A549 (cell line): ENCODE measurements at regions not wholly inside any gene's neighbourhood (a gene's known extent, or its start where the extent isn't known, plus 50 kb on each side); places are given as distances from the start of the nearest gene placed in this dataset.

Source experiments
- CEBPB ChIP-seq, 2 experiments: fragments of >200 bp in 1 of 2; sonication (Bioruptor Twin) in 1 of 2; formaldehyde crosslinking in 1 of 2; IDR thresholded peaks; 2 replicates each; pipeline ENCODE4 v1.6.1; 2012 to 2016
- CTCF ChIP-seq: fragments of >200 bp; sonication (Bioruptor Twin); formaldehyde crosslinking; IDR thresholded peaks from 3 replicates; pipeline ENCODE4 v1.5.1; 2016
- ELK1 ChIP-seq: fragments of 150-350 bp; IDR thresholded peaks from 2 replicates; pipeline ENCODE4 v1.6.1; 2014; ENCODE audit warnings: low read depth, mild to moderate bottlenecking, low read length
- HEYL ChIP-seq: fragments of 250-450 bp; sonication (Bioruptor Pico); IDR thresholded peaks from 2 replicates; pipeline ENCODE4 v1.8.0; 2021; ENCODE audit warnings: mild to moderate bottlenecking, moderate library complexity
- MAFK ChIP-seq: fragments of 450-650 bp; IDR thresholded peaks from 2 replicates; pipeline ENCODE4 v1.6.1; 2014; ENCODE audit not compliant: partially characterized antibody
- PBX3 ChIP-seq: IDR thresholded peaks from 2 replicates; pipeline ENCODE4 v1.6.1; 2012
- TF ChIP-seq, protein P1 (sequence below): IDR thresholded peaks from 2 replicates; pipeline ENCODE4 v1.6.1; 2012

DNA sequence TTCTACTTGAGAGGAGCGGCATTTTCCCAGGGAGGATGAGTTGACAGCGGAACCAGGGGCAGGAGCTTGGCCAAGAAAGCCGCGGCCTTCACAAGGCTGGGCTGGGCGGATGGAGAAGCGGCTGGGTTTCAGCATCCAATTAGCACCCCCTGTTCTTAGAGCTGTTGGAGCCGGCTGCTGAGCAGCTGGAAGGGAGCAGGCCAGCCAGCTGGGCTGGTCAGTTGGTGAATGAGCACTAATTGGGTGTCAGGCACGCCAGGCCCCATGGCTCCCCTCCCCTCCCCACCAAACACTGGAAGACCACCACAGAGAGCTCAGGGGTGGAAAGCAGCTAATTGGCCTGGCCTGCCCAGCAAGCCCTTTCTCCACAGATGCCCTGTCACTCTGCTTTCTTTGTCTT is 245.6 kb downstream of the RRAGC start:
- TF ChIP-seq CEBPB (IDR thresholded peaks at IDR 0.05): no peak
- TF ChIP-seq CTCF: no peak
- no peak for TF ChIP-seq ELK1
- TF ChIP-seq MAFK: no peak
- TF ChIP-seq HEYL (CRISPR knock-in tag): no peak
- TF ChIP-seq, protein P1, sequence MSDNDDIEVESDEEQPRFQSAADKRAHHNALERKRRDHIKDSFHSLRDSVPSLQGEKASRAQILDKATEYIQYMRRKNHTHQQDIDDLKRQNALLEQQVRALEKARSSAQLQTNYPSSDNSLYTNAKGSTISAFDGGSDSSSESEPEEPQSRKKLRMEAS: no peak
- no peak for TF ChIP-seq PBX3
